Naive thymus-derived CD4-positive, alpha-beta T cell (primary cell): ENCODE measurements at regions not wholly inside any gene's neighbourhood (a gene's known extent, or its start where the extent isn't known, plus 50 kb on each side); places are given as distances from the start of the nearest gene placed in this dataset.
A peak's percentile ranks its signal among the peaks of the same experiment; 100 is the strongest.
"Not testable (repeated sequence)": the region's sequence is repeated elsewhere in the genome, so short reads cannot be mapped to it uniquely, and the experiment has no call there.

Experiments
- ATAC-seq: fragments of 150-1000 bp; cut with Tn5 transposase; 2 replicates; pipeline ENCODE4 v1.10.0; 2021; ENCODE audit warnings: mild to moderate bottlenecking, moderate library complexity
- CTCF ChIA-PET: fragments of 350-600 bp; sonication (Branson Sonifier 250); formaldehyde crosslinking; loops from one replicate; lab custom pipeline; 2021; ENCODE audit warnings: antibody characterized with exemption; lab: Charles Lee
- POLR2A ChIA-PET: fragments of 350-600 bp; sonication (Branson Sonifier 250); formaldehyde crosslinking; loops from one replicate; lab custom pipeline; 2021; ENCODE audit warnings: antibody characterized with exemption, inconsistent platforms; lab: Charles Lee
- DNase-seq, 9 donors: peaks; one replicate each; pipeline versions ENCODE4 v3.0.0 to v3.0.0-alpha.2; 2020 to 2022; ENCODE audit warnings: mixed read lengths in 1 of 9
- H3K27ac ChIP-seq: one replicate; pipeline ENCODE4 v1.7.0; 2013; ENCODE audit warnings: mild to moderate bottlenecking, low read depth, low read length, moderate library complexity
- H3K27me3 ChIP-seq, 2 donors: one replicate each; pipeline ENCODE4 v1.7.0; 2013; ENCODE audit warnings: low read length in 2 of 2, mild to moderate bottlenecking in 2 of 2, moderate library complexity in 2 of 2; ENCODE audit not compliant: control insufficient read depth in 2 of 2, insufficient read depth in 2 of 2
- H3K36me3 ChIP-seq, 3 experiments: 1 replicate in 2 of 3; 2 replicates in 1 of 3; pipeline ENCODE4 v1.7.0; 2013; ENCODE audit warnings: low read length in 3 of 3, mild to moderate bottlenecking in 3 of 3, moderate library complexity in 1 of 3; ENCODE audit not compliant: insufficient read depth in 3 of 3, control insufficient read depth in 2 of 3
- H3K4me1 ChIP-seq, 2 donors: one replicate each; pipeline ENCODE4 v1.7.0; 2013; ENCODE audit warnings: low read length in 2 of 2, mild to moderate bottlenecking in 2 of 2, moderate library complexity in 1 of 2; ENCODE audit not compliant: control insufficient read depth in 2 of 2, insufficient read depth in 2 of 2
- H3K4me3 ChIP-seq: 2 replicates; pipeline ENCODE4 v1.7.0; 2013; ENCODE audit warnings: mild to moderate bottlenecking, low read length
- H3K9me3 ChIP-seq, 3 experiments: 1 replicate in 2 of 3; 2 replicates in 1 of 3; pipeline ENCODE4 v1.7.0; 2013; ENCODE audit warnings: low read length in 3 of 3; ENCODE audit not compliant: control insufficient read depth in 2 of 3
- H3K27ac Mint-ChIP-seq, 9 donors: one replicate each; pipeline ENCODE4 v1.8.0; 2020 to 2022; ENCODE audit warnings: mixed read lengths in 9 of 9, mild to moderate bottlenecking in 8 of 9, moderate library complexity in 5 of 9, inconsistent platforms in 2 of 9
- H3K27me3 Mint-ChIP-seq, 5 donors: one replicate each; pipeline ENCODE4 v1.8.0; 2021 to 2022; ENCODE audit warnings: mixed read lengths in 5 of 5, mild to moderate bottlenecking in 1 of 5
- H3K36me3 Mint-ChIP-seq, 5 donors: one replicate each; pipeline ENCODE4 v1.8.0; 2020 to 2022; ENCODE audit warnings: mixed read lengths in 5 of 5, mild to moderate bottlenecking in 3 of 5, inconsistent platforms in 1 of 5
- H3K4me1 Mint-ChIP-seq, 7 donors: one replicate each; pipeline ENCODE4 v1.8.0; 2020 to 2022; ENCODE audit warnings: mixed read lengths in 7 of 7, mild to moderate bottlenecking in 3 of 7, inconsistent platforms in 1 of 7
- H3K4me3 Mint-ChIP-seq, 10 donors: one replicate each; pipeline ENCODE4 v1.8.0; 2020 to 2022; ENCODE audit warnings: mild to moderate bottlenecking in 10 of 10, mixed read lengths in 10 of 10, moderate library complexity in 6 of 10, inconsistent platforms in 2 of 10
- H3K9me3 Mint-ChIP-seq, 11 donors: one replicate each; pipeline ENCODE4 v1.8.0; 2020 to 2022; ENCODE audit warnings: mixed read lengths in 11 of 11, mild to moderate bottlenecking in 4 of 11, inconsistent platforms in 1 of 11, moderate library complexity in 1 of 11
- intact Hi-C, 2 donors: fragments of 100-400 bp; cut with micrococcal nuclease; formaldehyde crosslinking; loops; one replicate each; pipeline ENCODE4 v1.15.1; 2023

- ChIA-PET CTCF (interaction anchor here (0.7 kb wide), 1 partner anchor 1283 kb away, joined by 3 read pairs; no protein-coding TSS in a partner anchor), POLR2A (no interaction called here)
- ATAC-seq (no peak), DNase-seq (no peak)
- H3K9me3 Mint-ChIP-seq: peaks cover 0 to 22% (median 5%) of the 10 kb centered on the region in 11 donors
- H3K27me3 Mint-ChIP-seq: peaks cover 0 to 6% (median 0%) of the 10 kb centered on the region in 5 donors
- H3K4me1 Mint-ChIP-seq: peaks cover 0 to 6% (median 0%) of the 10 kb centered on the region in 7 donors
- Histone ChIP-seq H3K9me3 (no peaks in the 10 kb centered on the region), H3K4me1 (no peaks in the 10 kb centered on the region), H3K36me3 (no peaks in the 10 kb centered on the region), H3K27ac (no peak overlapping the region), H3K4me3 (no peak overlapping the region), H3K27me3 (no peaks in the 10 kb centered on the region)
- intact Hi-C loops: no loop called here
- no peak overlapping the region for H3K27ac Mint-ChIP-seq
- H3K36me3 Mint-ChIP-seq: peaks cover under 1 to 10% (median 7%) of the 10 kb centered on the region in 5 donors
- no peak overlapping the region for H3K4me3 Mint-ChIP-seq
Observed at GRCh38 chr12:27163894-27164293, 80.2 kb upstream of the STK38L start.

GRCh38 chr12:27164330-27165040, 79.6 kb upstream of the STK38L start:
- H3K4me1 Mint-ChIP-seq: peaks cover 0 to 6% (median 0%) of the 10 kb centered on the region in 7 donors
- no peaks in the 10 kb centered on the region for H3K4me1 ChIP-seq
- H3K4me3 ChIP-seq: no peak overlapping the region
- no peak overlapping the region for H3K4me3 Mint-ChIP-seq
- peaks cover 0 to 12% (median 7%) of the 10 kb centered on the region in 5 donors for H3K36me3 Mint-ChIP-seq
- ATAC-seq (no peak), DNase-seq (no peak)
- no peaks in the 10 kb centered on the region for H3K9me3 ChIP-seq
- no peaks in the 10 kb centered on the region for H3K36me3 ChIP-seq
- no peaks in the 10 kb centered on the region for H3K27me3 ChIP-seq
- peaks cover 0 to 6% (median 0%) of the 10 kb centered on the region in 5 donors for H3K27me3 Mint-ChIP-seq
- H3K9me3 Mint-ChIP-seq: peaks cover 0 to 22% (median 5%) of the 10 kb centered on the region in 11 donors
- CTCF ChIA-PET: interaction anchor here (0.7 kb wide), 1 partner anchor 1284 kb away, joined by 3 read pairs; no protein-coding TSS in a partner anchor
- intact Hi-C loops: no loop called here
- POLR2A ChIA-PET: no interaction called here
- no peak overlapping the region for H3K27ac ChIP-seq
- no peak overlapping the region for H3K27ac Mint-ChIP-seq

- H3K27ac Mint-ChIP-seq, H3K27me3 Mint-ChIP-seq, DNase-seq, H3K4me3 ChIP-seq, H3K4me1 Mint-ChIP-seq, H3K9me3 ChIP-seq, H3K4me3 Mint-ChIP-seq, POLR2A ChIA-PET, H3K36me3 ChIP-seq, intact Hi-C loops, H3K4me1 ChIP-seq, ATAC-seq, H3K27me3 ChIP-seq, H3K27ac ChIP-seq, CTCF ChIA-PET: not testable (repeated sequence)
- peaks cover 7 to 28% (median 14%) of the 10 kb centered on the region in 11 donors for H3K9me3 Mint-ChIP-seq
- peaks cover 8 to 27% (median 16%) of the 10 kb centered on the region in 5 donors for H3K36me3 Mint-ChIP-seq
Observed at GRCh38 chr12:27165958-27166357, 78.1 kb upstream of the STK38L start.

GRCh38 chr12:27171494-27171893, 72.6 kb upstream of the STK38L start:
- H3K4me3 Mint-ChIP-seq, ATAC-seq, intact Hi-C loops, H3K4me3 ChIP-seq, H3K27ac Mint-ChIP-seq, POLR2A ChIA-PET, DNase-seq, H3K4me1 Mint-ChIP-seq, H3K27me3 Mint-ChIP-seq, CTCF ChIA-PET, H3K4me1 ChIP-seq, H3K27ac ChIP-seq, H3K9me3 ChIP-seq, H3K36me3 ChIP-seq, H3K27me3 ChIP-seq: not testable (repeated sequence)
- peaks cover 14 to 37% (median 22%) of the 10 kb centered on the region in 5 donors for H3K36me3 Mint-ChIP-seq
- peaks cover 7 to 50% (median 24%) of the 10 kb centered on the region in 11 donors for H3K9me3 Mint-ChIP-seq

- POLR2A ChIA-PET: no interaction called here
- Histone ChIP-seq H3K4me1 (no peaks in the 10 kb centered on the region), H3K36me3 (no peaks in the 10 kb centered on the region), H3K27ac (no peak overlapping the region), H3K9me3 (no peaks in the 10 kb centered on the region), H3K27me3 (no peaks in the 10 kb centered on the region), H3K4me3 (no peak overlapping the region)
- Mint-ChIP-seq H3K9me3 (peaks cover 0 to 16% (median 10%) of the 10 kb centered on the region in 11 donors), H3K27me3 (peaks cover 0 to 7% (median 0%) of the 10 kb centered on the region in 5 donors), H3K27ac (no peak overlapping the region), H3K36me3 (peaks cover 6 to 12% (median 7%) of the 10 kb centered on the region in 5 donors), H3K4me3 (no peak overlapping the region), H3K4me1 (peaks cover 0 to 26% (median 0%) of the 10 kb centered on the region in 7 donors)
- ATAC-seq (peak; percentile 72), DNase-seq (peak in 1 of 9 donors; percentile 47)
- intact Hi-C loops: no loop called here
- CTCF ChIA-PET: interaction anchor here (0.6 kb wide), 1 partner anchor 67 kb away, joined by 3 read pairs; no protein-coding TSS in a partner anchor
Observed at GRCh38 chr12:27176765-27177164, 67.3 kb upstream of the STK38L start.

- no peaks in the 10 kb centered on the region for H3K4me1 ChIP-seq
- Mint-ChIP-seq H3K9me3 (peaks cover 0 to 7% (median 4%) of the 10 kb centered on the region in 11 donors), H3K27ac (no peak overlapping the region), H3K36me3 (peaks cover 0 to 7% (median 6%) of the 10 kb centered on the region in 5 donors), H3K4me1 (peaks cover 0 to 26% (median 0%) of the 10 kb centered on the region in 7 donors), H3K4me3 (no peak overlapping the region), H3K27me3 (peaks cover 0 to 7% (median 0%) of the 10 kb centered on the region in 5 donors)
- no peaks in the 10 kb centered on the region for H3K27me3 ChIP-seq
- H3K36me3 ChIP-seq: no peaks in the 10 kb centered on the region
- intact Hi-C loops: no loop called here
- no peak for DNase-seq
- no peaks in the 10 kb centered on the region for H3K9me3 ChIP-seq
- ATAC-seq: no peak
- no peak overlapping the region for H3K27ac ChIP-seq
- POLR2A ChIA-PET: no interaction called here
- CTCF ChIA-PET: no interaction called here
- no peak overlapping the region for H3K4me3 ChIP-seq
Observed at GRCh38 chr12:27177706-27178105, 66.4 kb upstream of the STK38L start.
